Transverse colon (tissue), 3 donors: ENCODE measurements at regions not wholly inside any gene's neighbourhood (a gene's known extent, or its start where the extent isn't known, plus 50 kb on each side); places are given as distances from the start of the nearest gene placed in this dataset.

Source experiments
- CTCF ChIP-seq, 5 experiments: fragments of 200-600 bp in 3 of 5; fragments of 450-650 bp in 2 of 5; sonication (generic) in 3 of 5; IDR thresholded peaks; 1 replicate in 2 of 5; 2 replicates in 3 of 5; pipeline ENCODE4 v1.5.1; 2016 to 2017; ENCODE audit warnings: antibody characterized with exemption in 5 of 5, inconsistent platforms in 3 of 5, mild to moderate bottlenecking in 2 of 5, moderate library complexity in 1 of 5
- EP300 ChIP-seq: sonication (generic); formaldehyde crosslinking; IDR thresholded peaks from one replicate; pipeline ENCODE4 v1.6.1; 2017; ENCODE audit warnings: antibody characterized with exemption, low read depth

GRCh38 chr13:73825143-73825542, 309.1 kb downstream of the KLF12 start:
- TF ChIP-seq CTCF (IDR thresholded peaks at IDR 0.05): no peak
- TF ChIP-seq EP300: no peak
